Right kidney (tissue), 1 donor: ENCODE measurements at regions not wholly inside any gene's neighbourhood (a gene's known extent, or its start where the extent isn't known, plus 50 kb on each side); places are given as distances from the start of the nearest gene placed in this dataset.

Source experiments
- DNase-seq: peaks from one replicate; pipeline ENCODE4 v3.0.0-alpha.2; 2016

DNA sequence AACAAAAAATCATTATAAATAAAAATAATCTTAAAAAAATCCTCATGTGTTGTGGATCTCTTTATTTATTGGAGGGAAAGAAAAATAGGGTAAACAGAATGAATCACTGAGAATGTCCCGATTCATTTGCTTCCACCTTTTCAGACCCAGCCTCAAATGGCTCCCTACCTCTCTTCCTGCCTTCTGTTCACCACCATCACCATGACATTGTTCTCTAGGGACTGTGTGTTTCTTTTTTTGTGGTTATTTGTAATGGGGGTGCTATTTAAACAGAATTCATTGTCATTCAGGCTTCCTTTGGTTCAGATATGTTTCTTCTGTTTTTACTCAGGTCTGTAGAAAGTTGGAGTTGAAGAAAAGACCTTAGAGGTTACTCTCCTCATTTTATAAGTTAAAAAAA, 198.2 kb downstream of the KIF4B start:
- no peak for DNase-seq

GRCh38 chr5:155222393-155222792, 208.8 kb downstream of the KIF4B start:
- no peak for DNase-seq

GRCh38 chr5:155229135-155229534, 215.6 kb downstream of the KIF4B start:
- DNase-seq, result no peak

DNA sequence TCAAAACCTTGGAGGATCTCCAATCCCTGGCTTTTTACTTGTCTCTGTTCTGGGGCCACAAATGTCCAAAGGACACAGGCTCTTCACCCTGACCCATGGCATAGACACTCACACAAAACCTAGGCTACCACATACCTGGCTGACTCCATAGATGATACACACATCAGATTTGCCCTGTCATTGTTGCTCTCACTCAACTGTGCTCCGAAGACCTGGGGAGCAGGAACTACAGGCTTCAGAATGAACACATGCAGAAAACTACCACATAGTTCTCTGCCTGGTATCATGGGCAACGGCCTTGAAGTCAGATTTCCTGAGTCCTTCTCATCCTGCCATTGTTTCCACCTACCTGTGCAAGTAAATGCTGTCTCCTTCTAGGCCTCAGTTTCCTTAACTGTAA, 226.2 kb downstream of the KIF4B start:
- DNase-seq, result no peak

DNA sequence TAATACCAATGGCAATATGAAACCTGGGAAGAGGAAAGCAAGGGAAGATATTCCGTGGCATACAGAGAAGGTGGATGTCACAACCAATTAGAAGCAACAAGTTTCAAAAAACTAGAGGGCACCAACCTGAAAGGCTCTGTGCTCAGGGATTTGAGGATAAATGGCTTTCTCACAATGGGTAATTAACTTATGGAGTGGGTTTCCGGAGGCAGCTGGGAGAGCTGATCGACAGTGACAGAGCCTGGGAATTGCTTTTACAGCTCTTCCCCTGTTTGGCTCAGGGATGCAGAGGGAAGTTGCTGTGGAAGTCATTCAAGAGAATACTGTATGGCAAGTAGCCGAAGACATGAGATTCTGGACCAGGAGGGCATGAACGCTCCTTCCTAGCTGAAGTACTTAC, 237.0 kb downstream of the KIF4B start:
- no peak for DNase-seq

- no peak for DNase-seq
Observed at GRCh38 chr5:155252025-155252424, 238.5 kb downstream of the KIF4B start.

DNA sequence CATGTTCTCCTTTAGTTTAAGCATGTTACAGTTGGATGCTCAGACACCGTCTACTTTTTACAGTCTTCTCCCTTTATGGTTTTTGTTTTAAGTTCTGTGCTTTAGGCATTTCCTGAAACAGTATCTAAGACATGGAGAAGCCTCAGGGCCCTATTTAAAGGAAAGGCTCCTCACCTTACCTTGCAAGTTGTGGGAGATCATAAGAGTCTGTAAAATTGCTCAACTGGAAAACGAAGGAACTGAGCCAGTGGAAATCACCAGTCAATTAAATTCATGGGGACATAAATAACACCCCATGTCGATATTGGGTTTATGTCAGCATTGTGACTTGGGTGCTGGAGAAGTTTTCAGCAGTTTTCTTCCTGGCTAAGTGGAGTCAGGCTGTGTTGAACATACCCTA, 239.2 kb downstream of the KIF4B start:
- no peak for DNase-seq

- DNase-seq, result no peak
Observed at GRCh38 chr5:155254399-155254798, 240.8 kb downstream of the KIF4B start.

- DNase-seq, result no peak
Observed at GRCh38 chr5:155258161-155258560, 244.6 kb downstream of the KIF4B start.

DNA sequence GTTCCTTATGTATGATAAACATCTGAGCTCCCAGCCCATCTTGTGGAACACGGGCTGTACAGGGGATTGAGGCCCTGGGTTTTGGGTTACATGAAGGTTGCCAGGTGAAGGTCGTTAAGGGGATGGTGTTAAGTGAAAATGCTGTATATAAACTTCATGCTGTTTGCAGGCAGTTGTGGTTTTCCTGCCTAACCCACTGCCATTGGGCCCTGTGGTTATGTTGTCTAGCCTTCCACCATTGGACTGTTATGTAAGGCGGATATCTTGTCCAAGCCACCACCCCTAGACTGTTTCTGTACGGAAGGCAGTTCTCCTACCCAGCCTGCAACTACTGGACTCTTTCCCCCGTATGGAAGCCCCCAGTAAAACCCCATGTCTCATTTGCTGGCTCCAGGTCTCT, 246.1 kb downstream of the KIF4B start:
- DNase-seq, result no peak

DNA sequence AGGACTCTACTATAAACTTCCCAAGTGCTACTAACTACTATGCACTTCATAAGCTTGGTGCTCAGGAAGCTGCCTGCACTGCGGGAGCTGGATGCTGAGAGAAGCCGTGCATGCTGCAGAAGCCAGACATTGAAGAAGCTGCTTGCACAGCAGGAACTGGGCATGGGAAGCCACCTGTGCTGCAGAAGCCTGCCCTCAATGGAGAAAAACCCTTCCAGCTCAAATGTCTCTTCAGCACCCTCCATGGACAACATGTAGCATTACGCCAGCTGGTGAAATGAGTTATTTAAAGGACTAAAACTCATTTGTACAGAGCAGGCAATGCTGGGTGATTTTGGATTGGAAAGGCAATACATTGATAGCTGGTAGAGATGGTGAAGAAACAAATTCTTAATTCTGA, 247.2 kb downstream of the KIF4B start:
- DNase-seq, result no peak

GRCh38 chr5:155263381-155263780, 249.8 kb downstream of the KIF4B start:
- no peak for DNase-seq

- DNase-seq, result no peak
Observed at GRCh38 chr5:155264809-155265208, 251.3 kb downstream of the KIF4B start.

- DNase-seq, result no peak
Observed at GRCh38 chr5:155268770-155269425, 255.3 kb downstream of the KIF4B start.

DNA sequence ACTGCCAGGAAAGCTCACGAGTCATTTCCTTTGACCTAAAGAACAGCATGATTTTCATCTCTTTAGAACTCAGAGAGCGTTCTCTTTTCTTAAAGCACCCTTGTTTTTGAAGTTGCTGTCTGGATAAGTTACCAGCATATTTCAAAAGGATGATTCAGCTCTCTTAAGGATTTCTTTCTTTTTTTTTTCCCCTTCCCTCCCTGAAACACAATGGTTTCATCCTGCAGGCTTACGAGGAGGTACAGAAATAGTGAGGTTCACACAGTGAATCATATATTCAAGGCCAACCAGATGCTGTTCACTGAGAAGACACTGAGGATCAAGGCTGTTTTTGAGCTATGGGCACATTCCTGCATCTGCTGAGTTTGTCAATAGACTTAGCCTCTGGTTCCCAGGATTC, 257.2 kb downstream of the KIF4B start:
- DNase-seq, result no peak

DNA sequence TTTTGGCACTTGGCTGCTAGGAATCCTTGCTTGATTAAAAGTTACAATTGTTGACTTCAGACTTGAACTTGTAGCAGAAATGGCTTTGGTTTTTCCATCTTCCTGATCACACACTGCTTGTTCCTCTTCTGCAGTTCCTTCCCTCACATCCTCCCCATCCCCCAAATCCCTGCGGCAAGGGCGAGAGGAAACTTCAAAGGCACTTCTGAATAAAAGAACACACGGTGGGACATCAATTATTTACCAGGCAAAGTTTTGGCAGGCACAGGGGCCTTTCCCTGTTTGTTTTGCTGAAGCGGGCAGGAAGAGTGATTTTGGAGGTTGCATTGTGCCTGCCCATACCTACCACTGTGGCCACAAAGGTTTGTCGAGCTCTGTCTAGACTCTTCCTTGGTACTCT, 260.9 kb downstream of the KIF4B start:
- no peak for DNase-seq

GRCh38 chr5:155275222-155275621, 261.7 kb downstream of the KIF4B start:
- no peak for DNase-seq

GRCh38 chr5:155276231-155276630, 262.7 kb downstream of the KIF4B start:
- DNase-seq, result no peak

DNA sequence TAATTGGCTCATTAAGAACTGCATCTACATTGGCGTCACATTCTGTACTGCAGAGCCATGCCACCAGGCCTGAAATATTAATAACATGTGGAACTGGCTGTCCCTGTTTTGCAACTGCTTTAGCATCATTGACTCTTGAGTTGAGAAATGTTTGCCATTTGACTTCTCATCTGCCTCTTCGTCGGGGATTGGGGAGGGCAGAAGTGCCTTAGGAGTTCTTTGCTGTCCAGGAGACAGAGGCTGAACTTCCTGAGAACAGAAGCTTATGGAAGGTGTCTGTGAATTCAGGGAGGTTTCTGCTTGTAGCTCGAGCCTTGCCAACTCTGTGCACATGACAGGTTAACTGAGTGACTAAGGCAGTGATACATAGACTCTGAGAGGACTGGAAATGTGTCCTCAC, 265.0 kb downstream of the KIF4B start:
- DNase-seq, result no peak

DNA sequence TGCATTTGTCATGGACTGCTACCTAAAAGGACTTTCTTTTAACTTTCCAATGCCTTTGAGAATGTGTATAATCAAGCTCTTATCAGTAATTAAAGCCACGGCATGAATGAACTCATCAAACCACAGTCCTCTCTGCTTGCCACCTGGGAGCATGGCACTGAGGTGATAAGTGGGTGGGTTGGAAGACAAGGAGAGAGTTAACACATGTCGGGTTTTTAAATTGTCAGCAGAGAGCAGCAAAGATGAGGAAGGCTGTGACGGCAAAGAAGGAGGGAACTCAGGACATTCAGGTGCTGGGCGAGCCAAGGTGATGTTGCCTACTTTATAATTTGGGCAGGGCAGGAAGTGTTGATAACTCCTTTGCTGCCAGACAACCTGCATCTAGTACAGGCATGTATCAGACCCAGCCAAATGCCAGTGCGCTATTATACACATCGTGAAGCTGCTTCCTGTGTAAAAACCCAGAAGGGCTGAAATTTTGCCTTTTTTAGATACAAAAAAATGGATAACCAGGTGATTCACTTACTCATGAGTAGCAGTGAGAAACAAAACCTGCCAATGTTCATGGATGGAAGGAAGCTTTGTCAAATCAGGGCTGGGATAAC, 269.1 kb downstream of the KIF4B start:
- DNase-seq, result no peak

- DNase-seq, result no peak
Observed at GRCh38 chr5:155285706-155286105, 272.2 kb downstream of the KIF4B start.

- no peak for DNase-seq
Observed at GRCh38 chr5:155290937-155291336, 277.4 kb downstream of the KIF4B start.

- DNase-seq, result no peak
Observed at GRCh38 chr5:155293605-155294178, 280.1 kb downstream of the KIF4B start.

- no peak for DNase-seq
Observed at GRCh38 chr5:155295111-155295510, 281.6 kb downstream of the KIF4B start.
